Glutamatergic neuron (in vitro differentiated cells): ENCODE measurements at regions not wholly inside any gene's neighbourhood (a gene's known extent, or its start where the extent isn't known, plus 50 kb on each side); places are given as distances from the start of the nearest gene placed in this dataset.

Experiments
- DNase-seq: peaks from one replicate; pipeline ENCODE4 v3.0.0; 2022
- H3K27ac Mint-ChIP-seq: one replicate; pipeline ENCODE4 v1.8.0; 2020; ENCODE audit warnings: mild to moderate bottlenecking, mixed read lengths, inconsistent platforms; ENCODE audit not compliant: unreplicated experiment
- H3K27me3 Mint-ChIP-seq: one replicate; pipeline ENCODE4 v1.8.0; 2020; ENCODE audit warnings: mild to moderate bottlenecking, moderate library complexity, mixed read lengths, inconsistent platforms; ENCODE audit not compliant: unreplicated experiment
- H3K36me3 Mint-ChIP-seq: one replicate; pipeline ENCODE4 v1.8.0; 2020; ENCODE audit warnings: mild to moderate bottlenecking, mixed read lengths, inconsistent platforms; ENCODE audit not compliant: unreplicated experiment
- H3K4me1 Mint-ChIP-seq: one replicate; pipeline ENCODE4 v1.8.0; 2020; ENCODE audit warnings: mild to moderate bottlenecking, low read depth, mixed read lengths, inconsistent platforms; ENCODE audit not compliant: unreplicated experiment
- H3K4me3 Mint-ChIP-seq: one replicate; pipeline ENCODE4 v1.8.0; 2020; ENCODE audit warnings: mild to moderate bottlenecking, mixed read lengths, inconsistent platforms; ENCODE audit not compliant: unreplicated experiment
- H3K9me3 Mint-ChIP-seq: one replicate; pipeline ENCODE4 v1.8.0; 2020; ENCODE audit warnings: mild to moderate bottlenecking, moderate library complexity, mixed read lengths, inconsistent platforms; ENCODE audit not compliant: unreplicated experiment
- CTCF ChIP-seq: fragments of 200-600 bp; sonication (generic); IDR thresholded peaks from one replicate; pipeline ENCODE4 v1.5.0; 2021; ENCODE audit not compliant: partially characterized antibody, unreplicated experiment

- no peak for DNase-seq
- TF ChIP-seq CTCF, result no peak
- Mint-ChIP-seq H3K9me3 (peaks cover 1% of the 10 kb centered on the region), H3K4me3 (no peak overlapping the region), H3K27me3 (no peaks in the 10 kb centered on the region), H3K4me1 (no peaks in the 10 kb centered on the region), H3K36me3 (no peaks in the 10 kb centered on the region), H3K27ac (no peak overlapping the region)
These were observed 247.1 kb downstream of the BCL11A start for GRCh38 chr2:60306267-60306861.

- Mint-ChIP-seq H3K9me3 (peaks cover 1% of the 10 kb centered on the region), H3K27me3 (no peaks in the 10 kb centered on the region), H3K36me3 (no peaks in the 10 kb centered on the region), H3K4me3 (no peak overlapping the region), H3K27ac (no peak overlapping the region), H3K4me1 (no peaks in the 10 kb centered on the region)
- TF ChIP-seq CTCF, result no peak
- no peak for DNase-seq
These were observed 249.8 kb downstream of the BCL11A start for GRCh38 chr2:60303680-60304079.

- H3K27me3 Mint-ChIP-seq, result no peaks in the 10 kb centered on the region
- H3K36me3 Mint-ChIP-seq, result no peaks in the 10 kb centered on the region
- TF ChIP-seq CTCF, result no peak
- no peaks in the 10 kb centered on the region for H3K4me1 Mint-ChIP-seq
- no peak for DNase-seq
- no peak overlapping the region for H3K27ac Mint-ChIP-seq
- peaks cover 1% of the 10 kb centered on the region for H3K9me3 Mint-ChIP-seq
- no peak overlapping the region for H3K4me3 Mint-ChIP-seq
These were observed 250.9 kb downstream of the BCL11A start for GRCh38 chr2:60302377-60303126.

GRCh38 chr2:60301726-60302125 lies 251.7 kb downstream of the BCL11A start:
- H3K4me3 Mint-ChIP-seq, result no peak overlapping the region
- no peak for DNase-seq
- TF ChIP-seq CTCF, result no peak
- H3K36me3 Mint-ChIP-seq, result no peaks in the 10 kb centered on the region
- no peaks in the 10 kb centered on the region for H3K4me1 Mint-ChIP-seq
- H3K27me3 Mint-ChIP-seq, result no peaks in the 10 kb centered on the region
- no peak overlapping the region for H3K27ac Mint-ChIP-seq
- peaks cover 1% of the 10 kb centered on the region for H3K9me3 Mint-ChIP-seq

GRCh38 chr2:60299179-60299578 lies 254.3 kb downstream of the BCL11A start:
- Mint-ChIP-seq H3K9me3 (no peaks in the 10 kb centered on the region), H3K36me3 (no peaks in the 10 kb centered on the region), H3K4me3 (no peak overlapping the region), H3K4me1 (peaks cover 2% of the 10 kb centered on the region), H3K27ac (no peak overlapping the region), H3K27me3 (no peaks in the 10 kb centered on the region)
- DNase-seq, result no peak
- no peak for TF ChIP-seq CTCF
